ENCODE measurements at regions not wholly inside any gene's neighbourhood (a gene's known extent, or its start where the extent isn't known, plus 50 kb on each side); places are given as distances from the start of the nearest gene placed in this dataset.
A peak's percentile ranks its signal among the peaks of the same experiment; 100 is the strongest.

DNA sequence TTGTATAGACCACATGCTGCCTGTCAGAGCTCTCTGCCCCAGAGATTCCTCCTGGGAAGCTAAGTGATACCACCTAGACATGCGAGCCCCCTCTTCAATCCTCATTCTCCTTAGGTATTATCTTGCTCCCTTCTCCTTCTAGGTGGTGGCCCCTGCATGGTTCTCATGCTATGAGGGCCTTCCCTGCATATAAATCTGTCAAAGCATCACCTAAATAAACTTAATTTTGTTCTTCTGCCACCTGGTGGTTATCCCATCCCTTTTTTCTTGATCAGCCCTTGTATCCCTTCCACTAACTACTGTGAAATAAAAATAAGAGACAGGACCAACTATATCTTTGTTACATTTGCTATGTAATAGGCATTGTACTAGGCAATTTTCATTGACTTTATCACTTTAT lies 242.1 kb downstream of the CDC14C start:
- Histone ChIP-seq H3K4me1 (ENCODE audit: control insufficient read depth, low read depth, low read length) (no peaks in the 10 kb centered on the region), H2BK5ac (ENCODE audit: low read length) (no peak overlapping the region), H3K9ac (ENCODE audit: low read length) (no peak overlapping the region), H2BK15ac (replicated peaks; ENCODE audit: low read depth) (no peak overlapping the region), H3K23ac (ENCODE audit: low read length) (no peak overlapping the region), H3K27me3 (ENCODE audit: insufficient read depth, low read length, poor library complexity) (no peaks in the 10 kb centered on the region), H3K4me3 (ENCODE audit: low read length) (no peak overlapping the region), H3K36me3 (ENCODE audit: control insufficient read depth, insufficient read depth, low read length) (no peaks in the 10 kb centered on the region), H2AK5ac (ENCODE audit: low read length) (no peak overlapping the region), H4K8ac (ENCODE audit: low read depth, low read length) (peak overlapping the region; percentile 6), H3K79me1 (ENCODE audit: low read length) (no peaks in the 10 kb centered on the region), H3K4ac (ENCODE audit: low read depth, low read length) (peak overlapping the region; percentile 36), H4K5ac (ENCODE audit: low read length) (no peak overlapping the region), H3K18ac (ENCODE audit: low read length) (peak overlapping the region; percentile 84), H3K27ac (ENCODE audit: low read depth, low read length) (no peak overlapping the region), H3K79me2 (ENCODE audit: control insufficient read depth, insufficient read depth, low read length) (no peaks in the 10 kb centered on the region), H3K4me2 (ENCODE audit: low read length) (no peak overlapping the region), H2BK120ac (ENCODE audit: low read depth, low read length) (peak overlapping the region; percentile 73), H3K56ac (ENCODE audit: low read length) (no peak overlapping the region)
- WGBS (ENCODE audit: extremely low coverage, insufficient coverage, low lambda C conversion rate), result no CpG with 5 or more reads among the region's 1 CpG
- DNase-seq, result peak; percentile 66

DNA sequence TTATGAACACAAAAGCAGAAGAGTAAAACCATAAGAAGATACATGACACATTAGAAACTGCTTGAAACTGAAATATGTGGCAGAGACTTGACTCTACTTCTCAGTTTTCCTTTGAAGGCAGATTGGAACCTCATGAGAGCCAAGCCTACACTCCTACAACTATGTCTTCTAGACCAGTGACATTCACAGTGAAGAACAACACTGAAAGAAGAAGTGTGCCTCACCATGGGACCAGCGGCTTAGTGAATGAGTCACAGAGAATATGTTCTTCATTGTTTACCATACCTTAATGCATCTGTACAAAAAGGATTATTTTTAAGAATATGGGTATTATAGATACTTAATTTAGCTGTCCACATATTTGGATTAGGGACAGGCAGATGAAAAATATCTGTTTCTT lies 248.3 kb downstream of the CDC14C start:
- no peak overlapping the region for H3K9ac ChIP-seq (ENCODE audit: low read length)
- H3K79me2 ChIP-seq (ENCODE audit: control insufficient read depth, insufficient read depth, low read length), result no peaks in the 10 kb centered on the region
- H3K4ac ChIP-seq (ENCODE audit: low read depth, low read length), result no peak overlapping the region
- no peak overlapping the region for H2AK5ac ChIP-seq (ENCODE audit: low read length)
- H3K79me1 ChIP-seq (ENCODE audit: low read length), result no peaks in the 10 kb centered on the region
- no peak overlapping the region for H3K4me3 ChIP-seq (ENCODE audit: low read length)
- H3K4me2 ChIP-seq (ENCODE audit: low read length), result no peak overlapping the region
- H2BK5ac ChIP-seq (ENCODE audit: low read length), result no peak overlapping the region
- no peak overlapping the region for H3K27ac ChIP-seq (ENCODE audit: low read depth, low read length)
- no peaks in the 10 kb centered on the region for H3K36me3 ChIP-seq (ENCODE audit: control insufficient read depth, insufficient read depth, low read length)
- no peak overlapping the region for H2BK15ac ChIP-seq (replicated peaks; ENCODE audit: low read depth)
- H3K56ac ChIP-seq (ENCODE audit: low read length), result no peak overlapping the region
- no peaks in the 10 kb centered on the region for H3K4me1 ChIP-seq (ENCODE audit: control insufficient read depth, low read depth, low read length)
- H2BK120ac ChIP-seq (ENCODE audit: low read depth, low read length), result no peak overlapping the region
- H3K23ac ChIP-seq (ENCODE audit: low read length), result no peak overlapping the region
- no peak overlapping the region for H3K18ac ChIP-seq (ENCODE audit: low read length)
- no peak for DNase-seq
- WGBS (ENCODE audit: extremely low coverage, insufficient coverage, low lambda C conversion rate), result no CpG with 5 or more reads among the region's 1 CpG
- H4K5ac ChIP-seq (ENCODE audit: low read length), result no peak overlapping the region
- no peak overlapping the region for H4K8ac ChIP-seq (ENCODE audit: low read depth, low read length)
- H3K27me3 ChIP-seq (ENCODE audit: insufficient read depth, low read length, poor library complexity), result no peaks in the 10 kb centered on the region

DNA sequence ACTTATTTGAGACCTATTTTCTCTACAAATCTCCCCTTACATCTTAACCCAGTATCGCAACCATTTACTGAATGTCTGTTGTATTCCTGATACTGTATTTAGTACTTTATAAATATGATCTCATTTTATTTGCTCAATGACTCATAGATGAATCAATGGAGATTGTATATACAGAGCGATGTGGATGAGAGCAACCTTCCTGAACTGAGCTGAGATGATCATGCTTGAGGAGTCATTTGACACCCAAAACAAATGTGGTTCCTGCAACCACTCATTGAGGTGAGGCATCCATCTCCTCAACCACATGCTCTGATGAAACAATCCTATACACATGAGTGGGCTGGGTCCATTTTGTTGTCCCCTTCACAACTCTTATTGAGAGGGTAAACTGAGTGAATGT lies 250.0 kb downstream of the CDC14C start:
- H4K8ac ChIP-seq (ENCODE audit: low read depth, low read length), result no peak overlapping the region
- H3K56ac ChIP-seq (ENCODE audit: low read length), result no peak overlapping the region
- H3K23ac ChIP-seq (ENCODE audit: low read length), result no peak overlapping the region
- no peak overlapping the region for H3K27ac ChIP-seq (ENCODE audit: low read depth, low read length)
- no peak overlapping the region for H3K4me2 ChIP-seq (ENCODE audit: low read length)
- no peaks in the 10 kb centered on the region for H3K79me1 ChIP-seq (ENCODE audit: low read length)
- H4K5ac ChIP-seq (ENCODE audit: low read length), result no peak overlapping the region
- no peak overlapping the region for H2BK120ac ChIP-seq (ENCODE audit: low read depth, low read length)
- no peaks in the 10 kb centered on the region for H3K36me3 ChIP-seq (ENCODE audit: control insufficient read depth, insufficient read depth, low read length)
- DNase-seq, result no peak
- no peak overlapping the region for H2BK15ac ChIP-seq (replicated peaks; ENCODE audit: low read depth)
- H3K18ac ChIP-seq (ENCODE audit: low read length), result no peak overlapping the region
- H2BK5ac ChIP-seq (ENCODE audit: low read length), result no peak overlapping the region
- H3K9ac ChIP-seq (ENCODE audit: low read length), result no peak overlapping the region
- no peak overlapping the region for H3K4me3 ChIP-seq (ENCODE audit: low read length)
- H3K27me3 ChIP-seq (ENCODE audit: insufficient read depth, low read length, poor library complexity), result no peaks in the 10 kb centered on the region
- WGBS (ENCODE audit: extremely low coverage, insufficient coverage, low lambda C conversion rate), result no CpG with 5 or more reads among the region's 2 CpGs
- no peak overlapping the region for H2AK5ac ChIP-seq (ENCODE audit: low read length)
- no peak overlapping the region for H3K4ac ChIP-seq (ENCODE audit: low read depth, low read length)
- no peaks in the 10 kb centered on the region for H3K79me2 ChIP-seq (ENCODE audit: control insufficient read depth, insufficient read depth, low read length)
- no peaks in the 10 kb centered on the region for H3K4me1 ChIP-seq (ENCODE audit: control insufficient read depth, low read depth, low read length)

DNA sequence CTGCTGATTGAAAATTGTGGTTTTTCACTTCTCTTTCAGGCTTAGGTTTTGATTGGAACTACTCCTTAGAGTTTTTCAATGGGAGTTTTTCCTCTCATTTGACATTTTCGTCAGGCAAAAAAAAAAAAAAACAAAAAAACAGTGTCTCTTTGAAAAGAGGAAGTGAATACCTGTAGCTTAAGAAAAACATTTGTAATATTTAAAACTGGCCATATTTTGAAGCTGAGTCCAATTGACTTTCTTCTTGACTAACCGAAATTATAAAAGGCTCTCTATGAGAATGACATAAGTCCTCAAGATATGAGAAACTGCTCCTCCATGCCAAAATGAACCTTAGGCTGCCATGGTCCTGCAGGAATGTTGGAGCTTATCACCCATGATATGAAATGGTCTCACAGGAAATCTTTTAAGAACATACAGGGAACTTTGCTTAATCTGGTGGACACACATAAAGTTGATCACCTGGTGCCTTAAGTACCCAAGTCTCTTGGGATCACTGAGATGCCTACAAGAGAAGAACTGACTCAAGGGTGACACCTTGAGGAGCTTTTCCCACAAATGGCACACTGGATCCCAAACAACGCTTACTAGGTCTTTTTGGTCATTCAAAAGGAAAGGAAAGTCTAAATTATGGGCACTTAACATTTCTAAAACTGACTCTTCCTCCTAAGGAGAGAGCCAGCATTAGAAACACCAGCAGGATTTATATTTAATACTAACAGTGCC lies 263.4 kb downstream of the CDC14C start:
- Histone ChIP-seq H3K23ac (ENCODE audit: low read length) (no peak overlapping the region), H3K27ac (ENCODE audit: low read depth, low read length) (no peak overlapping the region), H3K9ac (ENCODE audit: low read length) (no peak overlapping the region), H3K27me3 (ENCODE audit: insufficient read depth, low read length, poor library complexity) (no peaks in the 10 kb centered on the region), H4K5ac (ENCODE audit: low read length) (no peak overlapping the region), H3K18ac (ENCODE audit: low read length) (no peak overlapping the region), H2BK5ac (ENCODE audit: low read length) (no peak overlapping the region), H3K36me3 (ENCODE audit: control insufficient read depth, insufficient read depth, low read length) (no peaks in the 10 kb centered on the region), H3K4ac (ENCODE audit: low read depth, low read length) (no peak overlapping the region), H3K79me2 (ENCODE audit: control insufficient read depth, insufficient read depth, low read length) (no peaks in the 10 kb centered on the region), H3K79me1 (ENCODE audit: low read length) (no peaks in the 10 kb centered on the region), H3K4me2 (ENCODE audit: low read length) (no peak overlapping the region), H3K4me1 (ENCODE audit: control insufficient read depth, low read depth, low read length) (no peaks in the 10 kb centered on the region), H2BK120ac (ENCODE audit: low read depth, low read length) (no peak overlapping the region), H3K4me3 (ENCODE audit: low read length) (no peak overlapping the region), H2BK15ac (replicated peaks; ENCODE audit: low read depth) (no peak overlapping the region), H2AK5ac (ENCODE audit: low read length) (no peak overlapping the region), H3K56ac (ENCODE audit: low read length) (no peak overlapping the region), H4K8ac (ENCODE audit: low read depth, low read length) (no peak overlapping the region)
- peak; percentile 54 for DNase-seq
- no CpG with 5 or more reads among the region's 3 CpGs for WGBS (ENCODE audit: extremely low coverage, insufficient coverage, low lambda C conversion rate)

DNA sequence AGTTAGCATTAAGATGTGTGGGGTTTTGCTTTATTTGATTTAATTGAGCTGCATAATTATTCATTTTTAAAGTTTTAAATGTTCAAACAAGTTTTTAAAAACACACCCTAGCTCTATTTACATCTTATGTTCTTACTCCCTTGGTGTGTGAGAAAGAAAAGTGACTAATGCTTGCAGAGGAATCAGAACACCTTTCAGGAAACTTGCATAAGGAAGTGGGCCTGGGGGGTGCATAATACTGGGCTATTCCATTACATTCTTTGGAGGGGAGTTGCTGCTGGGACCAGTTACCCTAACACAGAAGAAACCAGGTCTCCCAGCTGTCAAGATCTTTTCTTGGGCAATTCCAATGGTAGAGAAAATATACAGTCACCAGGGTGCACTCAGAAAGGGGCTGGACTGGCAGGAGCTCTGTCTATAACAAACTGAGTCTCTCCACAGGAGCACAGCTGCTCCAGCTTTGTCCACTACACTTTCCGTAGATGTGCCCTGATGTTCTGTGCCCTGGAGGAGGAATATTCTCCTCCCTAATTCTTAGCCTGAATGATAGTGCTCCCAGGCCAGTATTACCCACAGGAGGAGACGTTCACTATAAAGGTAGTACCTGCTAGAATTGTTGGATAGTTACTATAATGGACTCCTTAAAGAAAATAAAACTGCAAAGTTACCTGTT lies 304.2 kb downstream of the CDC14C start:
- H3K79me1 ChIP-seq (ENCODE audit: low read length), result no peaks in the 10 kb centered on the region
- peak overlapping the region; percentile 57 for H2BK15ac ChIP-seq (replicated peaks; ENCODE audit: low read depth)
- H2AK5ac ChIP-seq (ENCODE audit: low read length), result no peak overlapping the region
- H3K18ac ChIP-seq (ENCODE audit: low read length), result peak overlapping the region; percentile 96
- H3K27me3 ChIP-seq (ENCODE audit: insufficient read depth, low read length, poor library complexity), result no peaks in the 10 kb centered on the region
- H3K27ac ChIP-seq (ENCODE audit: low read depth, low read length), result no peak overlapping the region
- no peak overlapping the region for H2BK120ac ChIP-seq (ENCODE audit: low read depth, low read length)
- no peak overlapping the region for H3K4me3 ChIP-seq (ENCODE audit: low read length)
- H3K36me3 ChIP-seq (ENCODE audit: control insufficient read depth, insufficient read depth, low read length), result no peaks in the 10 kb centered on the region
- H4K5ac ChIP-seq (ENCODE audit: low read length), result no peak overlapping the region
- H3K56ac ChIP-seq (ENCODE audit: low read length), result no peak overlapping the region
- H3K4me1 ChIP-seq (ENCODE audit: control insufficient read depth, low read depth, low read length), result peaks cover 4% of the 10 kb centered on the region
- DNase-seq, result peak; percentile 65
- no CpG with 5 or more reads among the region's 2 CpGs for WGBS (ENCODE audit: extremely low coverage, insufficient coverage, low lambda C conversion rate)
- H3K4me2 ChIP-seq (ENCODE audit: low read length), result no peak overlapping the region
- H3K9ac ChIP-seq (ENCODE audit: low read length), result no peak overlapping the region
- H2BK5ac ChIP-seq (ENCODE audit: low read length), result no peak overlapping the region
- no peak overlapping the region for H4K8ac ChIP-seq (ENCODE audit: low read depth, low read length)
- no peak overlapping the region for H3K4ac ChIP-seq (ENCODE audit: low read depth, low read length)
- H3K23ac ChIP-seq (ENCODE audit: low read length), result no peak overlapping the region
- H3K79me2 ChIP-seq (ENCODE audit: control insufficient read depth, insufficient read depth, low read length), result no peaks in the 10 kb centered on the region

All from mesendoderm (in vitro differentiated cells).